OCI-LY7 (cell line): ENCODE measurements at regions not wholly inside any gene's neighbourhood (a gene's known extent, or its start where the extent isn't known, plus 50 kb on each side); places are given as distances from the start of the nearest gene placed in this dataset.
A peak's percentile ranks its signal among the peaks of the same experiment; 100 is the strongest.

Experiments
- CTCF ChIP-seq: fragments of 200-600 bp; sonication (generic); conservative IDR thresholded peaks from 2 replicates; pipeline ENCODE4 v1.5.1; 2014; ENCODE audit warnings: mild to moderate bottlenecking, antibody characterized with exemption, low read length, moderate library complexity, mixed read lengths
- EZH2phosphoT487 ChIP-seq: fragments of 200-600 bp; sonication (generic); IDR thresholded peaks from 2 replicates; pipeline ENCODE4 v1.6.1; 2018; ENCODE audit warnings: low read depth, borderline replicate concordance, mild to moderate bottlenecking, mixed run types, antibody characterized with exemption, low read length, moderate library complexity, mixed read lengths

DNA sequence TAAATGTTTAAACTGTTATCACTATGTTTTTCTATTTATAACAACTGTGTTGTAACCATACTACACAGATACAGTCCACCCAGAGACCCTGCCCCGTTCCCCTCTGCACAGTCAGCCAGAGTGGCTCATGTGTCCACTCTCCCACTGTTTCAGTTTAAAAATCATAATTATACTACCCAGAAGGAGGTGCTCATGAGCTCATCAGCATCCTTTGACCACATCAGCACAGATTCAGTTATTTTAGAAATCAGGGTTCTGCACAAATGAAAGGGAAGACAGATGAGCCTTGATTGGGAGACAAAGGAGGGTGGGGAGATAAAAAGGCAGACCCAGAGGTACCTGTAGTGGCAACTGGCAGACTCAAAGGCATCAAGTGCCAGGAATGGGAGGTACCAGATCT is 124.3 kb downstream of the RCN1 start:
- TF ChIP-seq CTCF (peak; percentile 28; the same call in 1 of the 2 replicates), EZH2phosphoT487 (no peak)
